HG03378 (cell line): ENCODE measurements at regions not wholly inside any gene's neighbourhood (a gene's known extent, or its start where the extent isn't known, plus 50 kb on each side); places are given as distances from the start of the nearest gene placed in this dataset.
A peak's percentile ranks its signal among the peaks of the same experiment; 100 is the strongest.

Experiments used
- ATAC-seq: cut with Tn5 transposase; IDR thresholded peaks from one replicate; pipeline ENCODE4 v1.9.1; 2021; ENCODE audit warnings: mild to moderate bottlenecking, moderate library complexity; ENCODE audit not compliant: unreplicated experiment

DNA sequence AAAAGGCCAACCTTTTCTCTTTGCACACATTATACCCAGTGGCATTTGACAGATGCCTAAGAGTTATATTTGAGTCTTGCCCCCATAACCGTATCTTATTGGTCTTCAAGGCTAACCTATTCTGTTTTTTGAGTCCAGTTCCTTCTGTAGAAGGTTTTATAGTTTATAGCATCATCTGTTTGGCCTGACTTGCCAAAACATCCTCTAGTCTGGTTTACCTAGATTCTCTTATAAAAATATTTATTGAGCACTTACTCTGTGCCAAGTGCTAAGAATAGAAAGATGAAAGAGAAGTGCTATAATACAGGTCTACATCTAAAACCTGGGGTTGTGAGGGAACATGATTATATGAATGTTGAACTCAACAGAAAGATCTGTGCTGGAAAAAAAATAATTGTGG is 55.9 kb upstream of the PIP4K2A start:
- ATAC-seq = no peak

DNA sequence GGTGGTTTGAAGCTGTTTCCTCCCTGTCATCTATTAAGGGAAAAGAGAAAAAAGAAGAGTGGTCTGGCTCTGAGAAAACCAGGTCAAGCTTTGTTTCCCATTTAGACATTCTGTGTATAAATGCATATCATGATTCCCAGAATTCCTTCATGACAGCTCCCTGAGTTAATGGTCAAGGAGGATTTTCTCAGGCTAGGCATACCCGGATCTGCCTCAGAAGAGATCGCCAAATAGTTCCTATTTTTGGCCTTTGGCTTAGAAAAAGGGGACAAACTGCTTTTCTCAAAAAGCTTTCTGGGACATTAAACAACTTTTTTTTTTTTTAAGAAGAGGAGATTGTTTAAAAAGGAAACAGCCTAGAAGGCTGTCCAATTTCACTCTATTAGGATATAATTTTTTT is 53.5 kb upstream of the PIP4K2A start:
- no peak for ATAC-seq

DNA sequence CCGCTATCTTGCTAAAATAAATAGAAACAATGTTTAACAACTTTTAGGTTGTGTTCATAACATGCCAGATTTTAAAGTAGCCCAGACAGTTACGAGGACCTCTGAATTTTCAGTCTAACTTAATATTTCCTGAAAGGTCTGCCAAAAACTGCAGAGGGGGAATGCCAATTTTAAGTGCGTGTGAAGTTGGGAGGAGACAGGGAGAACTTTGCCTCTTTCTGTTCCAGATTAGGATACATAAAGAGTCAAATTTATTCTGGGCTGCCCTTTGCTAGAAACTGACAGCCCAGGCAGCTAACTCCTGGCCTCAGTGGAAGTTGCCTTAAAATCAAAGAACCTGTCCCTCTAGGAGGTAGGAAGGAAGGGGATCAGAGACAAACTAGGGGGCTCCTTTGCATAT is 52.3 kb upstream of the PIP4K2A start:
- ATAC-seq = no peak

DNA sequence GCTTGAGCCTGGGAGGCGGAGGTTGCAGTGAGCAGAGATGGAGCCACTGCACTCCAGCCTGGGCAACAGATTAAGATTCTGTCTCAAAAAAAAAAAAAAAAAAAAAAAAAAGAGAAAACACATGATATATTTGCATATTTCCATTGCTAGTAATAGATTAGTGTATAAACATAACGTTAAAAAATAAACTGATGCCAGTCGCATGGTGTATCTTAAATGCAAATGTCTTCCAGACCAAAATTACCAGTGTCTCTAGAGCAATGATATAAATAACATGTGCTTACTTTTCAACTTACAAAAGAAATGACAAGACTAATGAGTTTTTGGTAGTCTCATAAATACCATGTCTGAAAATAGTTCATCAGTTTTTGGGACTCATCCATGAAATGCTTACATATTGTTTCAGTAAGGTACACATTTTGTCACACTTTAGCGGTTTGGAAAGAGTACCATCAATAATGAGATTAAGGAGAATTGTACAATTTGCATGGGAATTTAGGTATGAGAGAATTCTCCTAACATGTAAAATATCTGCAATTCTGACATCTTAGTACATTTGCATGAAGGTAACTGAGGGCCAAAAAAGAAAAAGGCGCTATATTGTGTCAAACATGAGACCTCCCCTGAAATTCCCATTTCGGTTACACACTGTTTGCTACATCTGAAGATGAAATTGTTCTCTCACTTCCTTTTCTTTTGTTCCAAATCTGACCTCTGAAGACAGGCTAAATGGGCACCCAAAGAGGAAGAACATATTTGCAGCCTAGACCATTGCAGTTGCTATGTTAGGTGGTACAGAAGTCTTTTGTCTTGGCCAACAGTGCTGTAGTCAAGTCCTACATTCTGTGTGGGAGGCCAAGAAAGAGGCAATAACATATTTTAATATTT is 51.5 kb upstream of the PIP4K2A start:
- peak; percentile 71 for ATAC-seq

DNA sequence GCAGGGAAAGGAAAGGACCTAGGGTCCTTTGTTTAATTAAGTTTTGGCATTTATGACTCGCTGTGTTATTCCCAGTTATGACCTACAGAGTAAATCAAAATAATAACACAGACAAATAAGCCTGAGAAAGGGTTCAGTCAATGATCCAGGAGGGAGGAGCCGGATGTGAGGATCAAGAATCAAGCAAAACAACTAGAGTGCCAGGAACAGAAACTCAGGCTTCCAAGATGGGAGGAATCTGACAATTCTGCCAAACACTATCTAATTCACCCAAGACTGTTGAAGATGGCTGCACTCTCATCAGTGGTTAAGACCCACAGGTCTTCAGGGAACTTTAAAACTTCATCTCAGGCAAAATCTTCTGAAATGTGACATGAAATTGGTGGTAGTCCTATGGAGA is 50.3 kb upstream of the PIP4K2A start:
- no peak for ATAC-seq
